IMR-90 (cell line): ENCODE measurements at regions not wholly inside any gene's neighbourhood (a gene's known extent, or its start where the extent isn't known, plus 50 kb on each side); places are given as distances from the start of the nearest gene placed in this dataset.

Experiments
- ATAC-seq: fragments of 200-7000 bp; cut with Tn5 transposase; 2 replicates; pipeline ENCODE4 v1.9.1; 2020; ENCODE audit warnings: low read depth, mild to moderate bottlenecking, moderate library complexity
- BruUV-seq: library from RNA; stranded (reverse); fragments of 400-500 nt; replicated peaks from 2 replicates; lab custom pipeline; 2021; lab: Mats Ljungman, UMichigan
- CTCF ChIA-PET: fragments of 300-600 bp; formaldehyde crosslinking; extraction: SDS; loops from one replicate; lab custom pipeline; 2021; ENCODE audit warnings: antibody characterized with exemption; lab: Yijun Ruan, JAX
- POLR2A ChIA-PET: fragments of 300-600 bp; sonication (Branson Sonifier 250); formaldehyde crosslinking; loops from one replicate; lab custom pipeline; 2022; ENCODE audit warnings: antibody characterized with exemption; ENCODE audit not compliant: unreplicated experiment; lab: Charles Lee
- DNase-seq: peaks from one replicate; pipeline ENCODE4 v3.0.0; 2013
- H2AFZ ChIP-seq: replicated peaks from 2 replicates; pipeline ENCODE3; 2013; ENCODE audit warnings: low read length, mild to moderate bottlenecking; ENCODE audit not compliant: poor library complexity
- H2AK5ac ChIP-seq: 2 replicates; pipeline ENCODE4 v1.6.1; 2013; ENCODE audit warnings: low read depth, low read length, inconsistent platforms
- H2AK9ac ChIP-seq: replicated peaks from 2 replicates; pipeline ENCODE3; 2013; ENCODE audit warnings: mild to moderate bottlenecking, low read depth, low read length, moderate library complexity; ENCODE audit not compliant: poor library complexity
- H2BK120ac ChIP-seq: 2 replicates; pipeline ENCODE4 v1.6.1; 2013; ENCODE audit warnings: low read depth, low read length, inconsistent platforms
- H2BK15ac ChIP-seq: 3 replicates; pipeline ENCODE4 v1.6.1; 2013; ENCODE audit warnings: low read depth, low read length, inconsistent platforms
- H2BK20ac ChIP-seq: 2 replicates; pipeline ENCODE4 v1.6.1; 2013; ENCODE audit warnings: low read depth, mild to moderate bottlenecking, inconsistent platforms, low read length, moderate library complexity
- H2BK5ac ChIP-seq: 2 replicates; pipeline ENCODE4 v1.6.1; 2013; ENCODE audit warnings: mild to moderate bottlenecking, low read depth, low read length, inconsistent platforms; ENCODE audit not compliant: poor library complexity, severe bottlenecking
- H3K14ac ChIP-seq: replicated peaks from 2 replicates; pipeline ENCODE4 v1.6.1; 2013; ENCODE audit warnings: low read depth, low read length, inconsistent platforms
- H3K18ac ChIP-seq: 2 replicates; pipeline ENCODE4 v1.6.1; 2013; ENCODE audit warnings: low read depth, low read length, control low read depth
- H3K23ac ChIP-seq: 2 replicates; pipeline ENCODE4 v1.6.1; 2013; ENCODE audit warnings: low read depth, low read length, inconsistent platforms
- H3K27ac ChIP-seq: 2 replicates; pipeline ENCODE4 v1.5.1; 2013; ENCODE audit warnings: mild to moderate bottlenecking, control low read depth, low read length; ENCODE audit not compliant: insufficient read depth
- H3K27me3 ChIP-seq: 2 replicates; pipeline ENCODE4 v1.6.1; 2013; ENCODE audit warnings: low read length; ENCODE audit not compliant: control insufficient read depth, insufficient read depth
- H3K36me3 ChIP-seq: 2 replicates; pipeline ENCODE4 v1.6.1; 2013; ENCODE audit warnings: low read length, mixed read lengths; ENCODE audit not compliant: control insufficient read depth, insufficient read depth
- H3K4ac ChIP-seq: 2 replicates; pipeline ENCODE4 v1.6.1; 2013; ENCODE audit warnings: low read depth, low read length, inconsistent platforms
- H3K4me1 ChIP-seq: 2 replicates; pipeline ENCODE4 v1.6.1; 2013; ENCODE audit warnings: low read length, mixed read lengths; ENCODE audit not compliant: control insufficient read depth, insufficient read depth
- H3K4me2 ChIP-seq: 2 replicates; pipeline ENCODE4 v1.6.1; 2013; ENCODE audit warnings: low read depth, mild to moderate bottlenecking, control low read depth, low read length, moderate library complexity
- H3K4me3 ChIP-seq: 2 replicates; pipeline ENCODE4 v1.5.1; 2013; ENCODE audit warnings: low read depth, mild to moderate bottlenecking, control low read depth, low read length, moderate library complexity; ENCODE audit not compliant: insufficient read depth
- H3K56ac ChIP-seq: 2 replicates; pipeline ENCODE4 v1.6.1; 2013; ENCODE audit warnings: low read length, inconsistent platforms; ENCODE audit not compliant: insufficient read depth; ENCODE audit errors: extremely low read depth
- H3K79me1 ChIP-seq, 2 experiments: 2 replicates each; pipeline ENCODE4 v1.6.1; 2013; ENCODE audit warnings: low read length in 2 of 2, inconsistent platforms in 1 of 2, low read depth in 1 of 2
- H3K9ac ChIP-seq: 2 replicates; pipeline ENCODE4 v1.6.1; 2013; ENCODE audit warnings: low read depth, low read length, control low read depth
- H3K9me1 ChIP-seq: 2 replicates; pipeline ENCODE4 v1.6.1; 2013; ENCODE audit warnings: low read length, inconsistent platforms; ENCODE audit not compliant: insufficient read depth
- H3K9me3 ChIP-seq: 2 replicates; pipeline ENCODE4 v1.6.1; 2013; ENCODE audit warnings: low read length; ENCODE audit not compliant: control insufficient read depth, insufficient read depth
- H4K20me1 ChIP-seq: 2 replicates; pipeline ENCODE4 v1.6.1; 2013; ENCODE audit warnings: low read length, inconsistent platforms; ENCODE audit not compliant: insufficient read depth
- H4K5ac ChIP-seq: 2 replicates; pipeline ENCODE4 v1.6.1; 2013; ENCODE audit warnings: mild to moderate bottlenecking, low read depth, low read length, control low read depth
- H4K8ac ChIP-seq, 2 experiments: 2 replicates each; pipeline ENCODE4 v1.6.1; 2013; ENCODE audit warnings: low read depth in 2 of 2, low read length in 2 of 2, control low read depth in 1 of 2, inconsistent platforms in 1 of 2
- H4K91ac ChIP-seq: 2 replicates; pipeline ENCODE4 v1.6.1; 2013; ENCODE audit warnings: low read depth, low read length, inconsistent platforms; ENCODE audit not compliant: insufficient read depth
- CEBPB ChIP-seq: IDR thresholded peaks from 2 replicates; pipeline ENCODE4 v1.6.1; 2012; ENCODE audit warnings: low read depth, low read length, improper control_type of control experiment
- CHD1 ChIP-seq: IDR thresholded peaks from 2 replicates; pipeline ENCODE4 v1.6.1; 2012; ENCODE audit warnings: low read depth, low read length, improper control_type of control experiment
- FOS ChIP-seq: fragments of 150-350 bp; IDR thresholded peaks from 2 replicates; pipeline ENCODE4 v1.6.1; 2016; ENCODE audit warnings: low read depth, low read length
- MAZ ChIP-seq: IDR thresholded peaks from 2 replicates; pipeline ENCODE4 v1.6.1; 2012; ENCODE audit warnings: low read depth, mild to moderate bottlenecking, low read length, improper control_type of control experiment, moderate library complexity, borderline replicate concordance
- POLR2A ChIP-seq: IDR thresholded peaks from 2 replicates; pipeline ENCODE4 v1.6.1; 2012; ENCODE audit warnings: mild to moderate bottlenecking, low read depth, low read length
- RAD21 ChIP-seq: IDR thresholded peaks from 2 replicates; pipeline ENCODE4 v1.6.1; 2012; ENCODE audit warnings: low read length, improper control_type of control experiment
- RCOR1 ChIP-seq: IDR thresholded peaks from 2 replicates; pipeline ENCODE4 v1.6.1; 2012; ENCODE audit warnings: mild to moderate bottlenecking, low read length, improper control_type of control experiment; ENCODE audit not compliant: insufficient replicate concordance
- RFX5 ChIP-seq: IDR thresholded peaks from 2 replicates; pipeline ENCODE4 v1.8.0; 2012; ENCODE audit warnings: low read depth, mild to moderate bottlenecking, low read length, moderate library complexity
- WGBS, 2 experiments: methylation state at CpG; one replicate each; pipeline versions ENCODE4 v1.1.5 to v1.1.7; 2013; ENCODE audit warnings: missing lambda C conversion rate in 2 of 2; ENCODE audit not compliant: insufficient read length in 1 of 2; ENCODE audit errors: extremely low coverage in 2 of 2; 5-methylcytosine and 5-hydroxymethylcytosine counted together
- dilution Hi-C: fragments of 300-500 bp; cut with HindIII; formaldehyde crosslinking; loops from one replicate; pipeline ENCODE4 v1.14.3; 2018; ENCODE audit warnings: low sequenced_read_pairs; ENCODE audit not compliant: unreplicated experiment
- in situ Hi-C: fragments of 300-500 bp; cut with MboI; formaldehyde crosslinking; loops from 3 replicates; pipeline ENCODE4 v1.14.3; 2019; ENCODE audit warnings: low sequenced_read_pairs, inconsistent platforms, mixed read lengths
- intact Hi-C: fragments of 100-400 bp; cut with micrococcal nuclease; formaldehyde crosslinking; loops from 2 replicates; pipeline ENCODE4 v1.10.0; 2022
- TF ChIP-seq, protein P1 (sequence below): conservative IDR thresholded peaks from 2 replicates; pipeline ENCODE4 v1.5.1; 2012; ENCODE audit warnings: mild to moderate bottlenecking, low read depth, low read length, improper control_type of control experiment
- TF ChIP-seq, protein P2 (sequence below): fragments of 150-350 bp; IDR thresholded peaks from 2 replicates; pipeline ENCODE4 v1.6.1; 2016; ENCODE audit warnings: low read depth, mild to moderate bottlenecking, low read length, moderate library complexity, borderline replicate concordance
- TF ChIP-seq, protein P3 (sequence below): fragments of 150-350 bp; IDR thresholded peaks from 2 replicates; pipeline ENCODE4 v1.6.1; 2017; ENCODE audit warnings: mild to moderate bottlenecking, antibody characterized with exemption, low read length, low read depth

DNA sequence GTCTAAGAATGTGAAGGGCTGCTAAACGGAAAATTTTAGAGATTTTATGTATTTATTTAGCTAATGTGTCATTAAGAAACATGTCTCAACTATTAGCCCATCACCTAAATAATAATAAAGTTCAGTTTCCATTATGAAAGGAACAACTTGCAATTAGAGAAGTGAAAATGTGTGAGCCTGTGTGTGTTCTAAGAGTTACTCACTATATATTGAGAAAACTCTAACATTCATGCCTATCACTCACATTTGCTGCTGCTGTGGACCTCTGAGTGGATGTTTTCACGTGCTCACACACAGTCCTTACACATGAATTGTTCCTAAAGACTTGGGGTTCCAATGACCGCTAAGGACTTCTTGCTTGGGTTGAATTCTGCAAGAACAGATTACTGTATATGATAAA is 364.0 kb downstream of the TMA16 start:
- Histone ChIP-seq H3K4me3 (no peak overlapping the region), H2AK5ac (no peak overlapping the region), H3K23ac (no peak overlapping the region), H2BK15ac (no peak overlapping the region), H3K27me3 (no peaks in the 10 kb centered on the region), H3K9me1 (no peaks in the 10 kb centered on the region), H4K91ac (no peak overlapping the region), H2BK120ac (no peak overlapping the region), H3K56ac (no peak overlapping the region), H2BK5ac (no peak overlapping the region), H3K14ac (no peak overlapping the region), H3K18ac (no peak overlapping the region), H3K9me3 (no peaks in the 10 kb centered on the region), H4K5ac (no peak overlapping the region), H3K4me2 (no peak overlapping the region), H2AFZ (no peak overlapping the region), H3K4me1 (no peaks in the 10 kb centered on the region), H3K9ac (no peak overlapping the region), H2BK20ac (no peak overlapping the region), H4K20me1 (no peaks in the 10 kb centered on the region), H4K8ac (no peak overlapping the region), H3K79me1 (no peaks in the 10 kb centered on the region), H2AK9ac (no peak overlapping the region), H3K27ac (no peak overlapping the region), H3K4ac (no peak overlapping the region), H3K36me3 (no peaks in the 10 kb centered on the region)
- intact Hi-C loops (no loop called here), in situ Hi-C loops (no loop called here), dilution Hi-C loops (no loop called here)
- POLR2A ChIA-PET: no interaction called here
- no TSS peak for BruUV-seq
- CTCF ChIA-PET: interaction anchor here (0.6 kb wide), 1 partner anchor 156 kb away, joined by 4 read pairs; no protein-coding TSS in a partner anchor
- no CpG with 5 or more reads among the region's 3 CpGs for WGBS, 2 experiments
- ATAC-seq (no peak), DNase-seq (no peak)
- TF ChIP-seq, protein P1, sequence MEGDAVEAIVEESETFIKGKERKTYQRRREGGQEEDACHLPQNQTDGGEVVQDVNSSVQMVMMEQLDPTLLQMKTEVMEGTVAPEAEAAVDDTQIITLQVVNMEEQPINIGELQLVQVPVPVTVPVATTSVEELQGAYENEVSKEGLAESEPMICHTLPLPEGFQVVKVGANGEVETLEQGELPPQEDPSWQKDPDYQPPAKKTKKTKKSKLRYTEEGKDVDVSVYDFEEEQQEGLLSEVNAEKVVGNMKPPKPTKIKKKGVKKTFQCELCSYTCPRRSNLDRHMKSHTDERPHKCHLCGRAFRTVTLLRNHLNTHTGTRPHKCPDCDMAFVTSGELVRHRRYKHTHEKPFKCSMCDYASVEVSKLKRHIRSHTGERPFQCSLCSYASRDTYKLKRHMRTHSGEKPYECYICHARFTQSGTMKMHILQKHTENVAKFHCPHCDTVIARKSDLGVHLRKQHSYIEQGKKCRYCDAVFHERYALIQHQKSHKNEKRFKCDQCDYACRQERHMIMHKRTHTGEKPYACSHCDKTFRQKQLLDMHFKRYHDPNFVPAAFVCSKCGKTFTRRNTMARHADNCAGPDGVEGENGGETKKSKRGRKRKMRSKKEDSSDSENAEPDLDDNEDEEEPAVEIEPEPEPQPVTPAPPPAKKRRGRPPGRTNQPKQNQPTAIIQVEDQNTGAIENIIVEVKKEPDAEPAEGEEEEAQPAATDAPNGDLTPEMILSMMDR: no peak
- TF ChIP-seq CHD1: no peak
- no peak for TF ChIP-seq MAZ
- TF ChIP-seq CEBPB: no peak
- TF ChIP-seq RAD21: no peak
- TF ChIP-seq, protein P2, sequence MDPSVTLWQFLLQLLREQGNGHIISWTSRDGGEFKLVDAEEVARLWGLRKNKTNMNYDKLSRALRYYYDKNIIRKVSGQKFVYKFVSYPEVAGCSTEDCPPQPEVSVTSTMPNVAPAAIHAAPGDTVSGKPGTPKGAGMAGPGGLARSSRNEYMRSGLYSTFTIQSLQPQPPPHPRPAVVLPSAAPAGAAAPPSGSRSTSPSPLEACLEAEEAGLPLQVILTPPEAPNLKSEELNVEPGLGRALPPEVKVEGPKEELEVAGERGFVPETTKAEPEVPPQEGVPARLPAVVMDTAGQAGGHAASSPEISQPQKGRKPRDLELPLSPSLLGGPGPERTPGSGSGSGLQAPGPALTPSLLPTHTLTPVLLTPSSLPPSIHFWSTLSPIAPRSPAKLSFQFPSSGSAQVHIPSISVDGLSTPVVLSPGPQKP: no peak
- TF ChIP-seq RCOR1: no peak
- TF ChIP-seq FOS: no peak
- TF ChIP-seq, protein P3, sequence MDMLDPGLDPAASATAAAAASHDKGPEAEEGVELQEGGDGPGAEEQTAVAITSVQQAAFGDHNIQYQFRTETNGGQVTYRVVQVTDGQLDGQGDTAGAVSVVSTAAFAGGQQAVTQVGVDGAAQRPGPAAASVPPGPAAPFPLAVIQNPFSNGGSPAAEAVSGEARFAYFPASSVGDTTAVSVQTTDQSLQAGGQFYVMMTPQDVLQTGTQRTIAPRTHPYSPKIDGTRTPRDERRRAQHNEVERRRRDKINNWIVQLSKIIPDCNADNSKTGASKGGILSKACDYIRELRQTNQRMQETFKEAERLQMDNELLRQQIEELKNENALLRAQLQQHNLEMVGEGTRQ: no peak
- TF ChIP-seq POLR2A: no peak
- no peak for TF ChIP-seq RFX5
